Suppressor macrophage (primary cell): ENCODE measurements at regions not wholly inside any gene's neighbourhood (a gene's known extent, or its start where the extent isn't known, plus 50 kb on each side); places are given as distances from the start of the nearest gene placed in this dataset.
A peak's percentile ranks its signal among the peaks of the same experiment; 100 is the strongest.

Experiments used
- DNase-seq, 4 experiments: peaks; one replicate each; pipeline ENCODE4 v3.0.0-alpha.2; 2020 to 2022

DNA sequence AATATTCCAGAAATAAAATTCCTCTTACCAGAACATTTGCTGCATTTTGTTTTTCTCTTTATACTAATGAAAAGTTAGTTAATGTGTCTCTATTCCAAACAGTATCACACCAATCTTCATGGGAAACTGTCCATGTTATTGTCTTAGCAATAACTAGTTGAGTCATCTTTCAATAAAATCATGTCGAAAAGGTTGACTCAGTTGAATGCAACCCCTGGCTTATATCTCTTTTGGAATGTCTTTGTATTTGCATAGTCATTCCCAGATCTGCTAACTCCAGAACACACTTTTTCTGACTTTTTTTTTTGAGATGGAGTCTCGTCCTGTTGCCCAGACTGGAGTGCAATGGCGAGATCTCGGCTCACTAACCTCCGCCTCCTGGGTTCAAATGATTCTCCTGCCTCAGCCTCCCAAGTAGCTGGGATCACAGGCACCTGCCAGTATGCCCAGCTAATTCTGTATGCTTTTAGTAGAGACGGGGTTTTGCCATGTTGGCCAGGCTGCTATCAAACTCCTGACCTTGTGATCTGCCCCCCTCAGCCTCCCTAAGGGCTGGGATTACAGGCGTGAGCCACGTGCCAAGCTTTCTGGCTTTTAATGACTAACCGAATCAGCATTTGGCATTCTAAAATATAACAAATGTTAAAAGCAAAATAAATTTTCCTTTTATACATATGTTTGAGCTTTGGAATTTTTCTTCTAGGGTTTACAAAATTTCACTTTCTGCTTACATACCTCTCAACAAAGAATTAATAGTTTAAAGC, 133.2 kb upstream of the GULP1 start:
- no peak for DNase-seq

GRCh38 chr2:188159484-188159883, 132.2 kb upstream of the GULP1 start:
- DNase-seq: no peak

DNA sequence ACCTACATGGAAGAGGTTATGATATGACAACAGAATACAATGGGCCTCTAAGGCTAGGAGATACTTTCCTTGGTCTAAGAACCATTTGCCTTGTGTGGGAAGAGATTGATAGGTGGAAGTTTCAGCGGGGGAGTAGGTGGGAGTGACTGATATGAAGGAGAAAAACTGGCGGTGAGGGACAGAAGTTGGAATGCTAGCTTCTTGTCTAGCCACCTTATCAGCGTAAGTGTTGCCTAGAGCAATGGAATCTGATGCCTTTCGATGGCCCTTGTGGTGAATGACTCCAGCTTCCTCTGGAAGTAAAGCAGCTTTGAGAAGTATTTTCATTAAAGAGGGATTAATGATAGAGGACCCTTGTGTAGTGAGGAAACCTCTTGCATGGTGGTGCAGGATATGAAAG, 121.3 kb upstream of the GULP1 start:
- DNase-seq: no peak

DNA sequence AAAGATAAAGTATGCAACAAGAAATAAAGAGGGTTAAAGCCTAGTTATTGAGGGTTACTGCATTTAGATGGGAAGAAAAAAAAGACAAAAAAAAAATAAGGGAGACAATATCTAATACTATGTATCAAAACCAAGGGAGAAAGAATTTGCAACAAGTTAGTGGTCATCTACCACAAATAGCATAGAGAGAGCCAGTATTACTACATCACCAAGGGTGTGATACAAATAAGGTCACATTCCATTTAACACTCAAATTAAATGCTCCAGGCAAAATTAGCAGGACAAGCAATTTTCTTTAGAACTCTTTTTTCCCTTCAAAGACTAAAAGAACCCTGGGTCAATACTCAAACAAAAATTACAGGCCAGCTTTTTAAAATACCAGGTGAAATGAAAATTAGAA, 115.1 kb upstream of the GULP1 start:
- no peak for DNase-seq

DNA sequence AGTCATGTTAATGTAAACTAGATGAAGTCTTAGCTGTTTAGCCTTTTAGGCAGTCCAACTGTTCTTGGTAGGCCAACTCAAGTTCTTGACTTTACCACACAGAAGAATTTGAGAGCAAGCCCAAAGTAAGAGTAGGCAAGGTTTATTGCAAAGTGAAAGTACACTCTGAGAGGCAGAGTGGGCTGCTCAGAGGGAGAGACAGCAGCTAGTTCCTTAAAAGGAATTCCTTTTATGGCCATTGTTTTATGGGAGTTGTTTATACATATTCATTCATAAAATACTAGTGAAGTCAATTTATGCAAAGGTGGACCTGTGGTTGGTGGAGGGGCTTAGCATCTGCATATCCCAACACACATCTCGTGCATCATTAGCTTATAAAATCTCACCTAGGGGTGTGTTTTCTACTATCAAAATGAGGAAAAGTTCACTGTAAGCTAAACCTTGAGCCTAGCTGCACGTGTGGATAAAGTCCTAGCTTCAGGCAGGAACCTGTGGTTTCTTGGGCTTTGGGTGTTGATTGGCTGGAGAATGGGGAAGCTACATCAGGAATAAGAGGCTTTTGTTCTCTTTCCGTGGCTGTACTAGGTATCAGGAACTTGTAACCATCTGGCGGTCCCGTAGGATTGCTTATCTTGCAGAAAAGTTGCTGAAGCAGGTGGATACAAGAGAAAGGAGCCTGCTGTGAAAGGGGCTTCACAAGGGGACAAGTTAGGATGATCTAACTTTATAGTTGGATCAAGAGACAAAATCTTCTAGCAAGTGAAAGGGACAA, 110.4 kb upstream of the GULP1 start:
- DNase-seq: peak in 3 of 4 experiments; percentile 2 to 6 (median 3)

GRCh38 chr2:188181884-188182283, 109.8 kb upstream of the GULP1 start:
- no peak for DNase-seq

- no peak for DNase-seq
These were observed 103.9 kb upstream of the GULP1 start for GRCh38 chr2:188187726-188188125.

DNA sequence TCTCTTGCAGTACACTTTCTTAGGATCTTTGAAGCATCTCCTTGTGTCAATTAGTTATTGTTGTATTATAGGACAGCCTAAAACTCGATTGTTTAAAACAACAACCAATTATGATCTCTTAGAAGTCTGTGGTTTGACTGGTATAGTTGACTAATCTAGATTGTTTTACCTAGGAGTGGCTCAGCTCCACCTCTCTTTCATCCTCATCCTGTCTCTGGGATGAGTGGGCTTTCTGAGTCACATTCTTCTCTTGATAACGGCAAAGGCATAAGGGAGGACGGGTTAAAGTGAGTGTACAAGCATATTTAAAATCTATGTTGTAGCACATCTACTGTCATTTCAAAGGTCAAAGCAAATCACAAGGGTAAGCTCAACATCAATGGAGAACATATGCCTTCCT, 102.3 kb upstream of the GULP1 start:
- no peak for DNase-seq

DNA sequence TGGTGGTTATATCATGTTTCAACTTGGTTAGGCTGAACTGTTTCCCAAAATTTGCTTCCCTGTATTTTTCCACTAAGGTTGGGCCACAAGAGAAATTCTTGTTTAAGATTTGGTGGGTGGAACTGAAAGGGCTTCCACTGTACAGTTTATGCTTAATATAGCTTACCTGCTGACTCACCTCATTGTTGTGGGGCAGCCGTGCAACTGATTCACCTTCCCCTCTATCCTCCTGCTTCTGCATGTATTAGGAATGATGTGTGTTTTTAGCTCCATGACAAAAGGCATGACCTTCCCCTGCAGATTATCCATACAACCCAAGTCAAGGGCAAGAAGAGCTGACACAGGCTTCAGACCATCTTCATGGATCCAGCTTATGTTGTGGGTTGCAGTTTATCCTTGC, 98.4 kb upstream of the GULP1 start:
- DNase-seq: no peak

DNA sequence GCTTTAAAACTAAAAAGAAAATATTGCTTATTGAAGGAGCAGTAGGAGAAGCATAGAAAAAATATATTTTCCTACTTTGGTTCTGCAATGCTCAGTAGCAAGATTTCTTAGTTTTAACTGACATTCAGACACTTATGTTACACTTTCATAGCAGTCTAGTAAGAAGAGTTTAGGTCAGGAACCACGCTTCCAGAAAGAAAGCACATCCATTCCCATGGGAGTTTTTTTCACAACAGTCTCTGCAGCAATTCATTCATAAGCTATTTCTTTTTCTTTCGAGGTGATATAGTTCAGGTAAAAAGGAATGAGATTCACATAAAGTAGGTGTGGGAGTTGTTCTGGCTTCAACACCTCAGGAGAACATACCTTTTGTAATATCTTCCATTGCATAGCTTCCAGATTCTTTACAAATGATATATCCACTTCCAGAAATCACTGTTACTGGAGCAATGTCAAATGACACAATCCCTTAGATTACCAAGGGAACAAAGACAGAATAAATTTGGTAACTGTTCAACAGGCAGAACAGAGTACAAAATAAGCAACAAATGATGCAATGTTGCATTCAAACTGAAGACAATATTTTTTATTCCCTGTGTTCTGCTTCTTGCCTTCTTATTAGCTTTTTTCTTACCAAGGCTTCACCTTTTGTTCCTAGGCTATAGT, 95.2 kb upstream of the GULP1 start:
- DNase-seq: no peak

DNA sequence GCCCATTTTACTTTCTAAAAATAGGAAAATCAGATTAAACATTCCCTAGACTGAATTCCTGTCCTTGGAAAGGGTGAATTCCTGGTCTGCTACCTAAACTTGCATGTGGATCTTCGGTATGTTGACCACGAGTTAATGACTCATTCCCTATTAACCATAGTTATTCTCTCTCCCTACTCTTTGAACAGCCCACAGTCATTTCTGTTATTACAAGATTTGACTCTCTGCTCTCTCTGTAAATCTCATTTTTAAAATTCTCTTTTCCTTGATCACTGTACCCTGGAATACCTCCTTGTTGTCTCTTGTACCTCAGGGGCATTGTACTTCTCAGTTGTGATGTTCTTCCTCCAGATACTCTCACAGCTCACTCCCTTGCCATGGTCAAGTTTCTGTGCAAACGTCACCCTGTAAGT, 92.0 kb upstream of the GULP1 start:
- no peak for DNase-seq

DNA sequence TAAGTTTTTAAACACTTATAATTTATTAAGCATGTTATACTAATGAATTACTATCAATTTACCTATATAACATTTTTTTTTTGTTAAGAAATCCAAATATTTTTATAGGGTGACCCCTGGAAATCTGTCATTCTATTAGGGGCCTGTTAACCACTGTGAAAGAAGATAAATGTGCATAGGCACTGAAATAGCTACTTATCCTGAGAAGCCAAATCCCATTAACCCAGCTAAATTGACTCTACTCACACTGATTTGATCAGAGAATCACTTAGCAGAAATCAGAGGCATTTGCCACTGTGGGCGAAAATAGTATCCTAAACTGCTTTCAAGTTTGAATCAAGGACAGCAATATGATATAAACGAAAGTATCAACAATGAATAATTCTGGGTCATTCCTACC, 90.0 kb upstream of the GULP1 start:
- DNase-seq: no peak

DNA sequence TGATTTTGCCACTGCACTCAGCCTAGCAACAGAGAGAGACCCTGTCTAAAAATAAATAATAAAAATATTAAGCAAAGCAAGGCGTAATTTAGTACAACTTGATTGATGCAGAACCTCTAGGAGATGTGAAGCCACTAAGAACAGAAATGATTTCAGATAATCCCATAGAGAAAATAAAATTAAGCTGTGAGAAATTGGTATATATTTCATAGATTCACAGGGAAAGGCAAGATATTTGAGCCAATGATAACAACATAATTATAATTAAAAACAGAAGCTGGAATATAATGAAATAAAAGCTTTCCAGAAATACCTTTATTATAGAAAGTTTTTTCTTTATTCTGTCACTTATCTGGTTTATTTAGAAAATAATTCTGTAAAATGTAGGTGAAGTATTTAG, 88.9 kb upstream of the GULP1 start:
- no peak for DNase-seq

GRCh38 chr2:188203776-188204175, 87.9 kb upstream of the GULP1 start:
- no peak for DNase-seq

DNA sequence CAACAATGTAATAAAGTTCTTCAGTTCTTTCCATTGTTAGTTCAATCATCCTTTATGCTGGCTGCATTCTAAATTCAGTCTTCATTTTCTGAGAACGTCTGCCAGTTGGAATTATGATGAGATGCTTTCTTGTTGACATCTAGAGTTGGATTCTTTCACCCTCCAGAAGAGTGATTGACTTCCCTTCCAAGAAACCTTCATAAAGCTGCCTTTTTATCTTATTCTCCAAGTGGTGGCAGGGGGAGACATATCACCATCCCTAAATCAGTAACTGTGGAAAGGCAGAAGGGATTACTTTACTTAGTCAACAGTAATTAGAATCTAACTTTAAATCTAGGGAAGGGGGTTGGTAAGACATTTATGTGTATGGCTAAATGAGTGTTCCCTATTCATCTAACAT, 86.8 kb upstream of the GULP1 start:
- DNase-seq: no peak

GRCh38 chr2:188207554-188207953, 84.1 kb upstream of the GULP1 start:
- DNase-seq: no peak

DNA sequence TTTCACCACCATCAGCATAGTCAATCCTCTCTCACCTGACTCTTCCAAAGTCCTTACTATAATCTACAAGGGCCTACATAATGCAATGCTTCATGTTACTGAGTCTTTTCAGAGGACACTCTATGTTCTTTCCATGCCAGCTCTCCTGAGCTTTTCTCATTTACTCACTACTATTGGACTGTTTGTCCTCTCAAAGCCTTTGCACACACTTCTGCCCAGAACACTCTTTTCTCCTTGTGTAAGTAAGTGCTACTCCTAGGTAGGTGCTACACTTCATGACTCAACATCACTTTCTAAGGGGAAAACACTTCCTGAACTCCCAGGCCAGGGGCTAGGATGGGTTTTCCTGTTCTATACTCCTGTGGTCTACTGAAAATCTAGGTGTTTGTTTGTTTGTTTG, 82.5 kb upstream of the GULP1 start:
- no peak for DNase-seq

- no peak for DNase-seq
These were observed 74.4 kb upstream of the GULP1 start for GRCh38 chr2:188217264-188217663.

GRCh38 chr2:188219541-188219940, 72.1 kb upstream of the GULP1 start:
- no peak for DNase-seq

DNA sequence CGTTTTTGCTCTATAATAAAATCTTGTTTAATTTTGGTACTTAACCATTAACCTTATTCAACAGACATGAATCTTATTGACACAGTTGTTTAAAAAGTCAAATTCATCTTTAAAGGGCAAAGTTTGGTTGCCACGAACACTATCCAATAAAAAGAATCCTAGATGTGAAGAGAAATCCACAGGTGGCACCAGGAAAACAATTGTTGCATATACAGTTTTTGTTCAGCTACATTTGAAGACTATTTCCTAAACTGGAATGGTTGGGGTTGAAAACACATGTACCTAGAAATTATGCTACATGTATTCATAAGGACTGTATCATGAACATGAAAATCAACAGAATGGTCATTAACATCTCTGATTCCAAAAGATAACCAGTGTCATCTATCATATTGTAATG, 71.1 kb upstream of the GULP1 start:
- DNase-seq: no peak

DNA sequence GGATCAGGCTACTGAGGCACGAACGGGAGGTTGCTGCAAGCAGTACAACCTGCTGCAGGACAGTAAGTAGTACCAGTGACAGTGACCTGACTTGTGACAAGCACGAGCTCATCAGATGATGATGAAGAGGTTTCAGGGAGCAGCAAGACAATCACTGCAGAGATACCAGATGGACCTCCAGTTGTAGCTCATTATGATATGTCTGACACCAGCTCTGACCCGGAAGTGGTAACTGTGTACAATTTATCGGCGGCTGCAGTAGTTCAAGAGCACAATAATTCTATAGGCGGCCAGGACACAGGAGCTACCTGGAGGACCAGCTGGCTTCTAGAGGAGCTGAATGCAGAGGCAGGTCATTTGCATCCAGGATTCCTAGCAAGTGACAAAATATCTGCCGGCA, 64.0 kb upstream of the GULP1 start:
- DNase-seq: no peak

GRCh38 chr2:188235364-188235763, 56.3 kb upstream of the GULP1 start:
- DNase-seq: no peak

DNA sequence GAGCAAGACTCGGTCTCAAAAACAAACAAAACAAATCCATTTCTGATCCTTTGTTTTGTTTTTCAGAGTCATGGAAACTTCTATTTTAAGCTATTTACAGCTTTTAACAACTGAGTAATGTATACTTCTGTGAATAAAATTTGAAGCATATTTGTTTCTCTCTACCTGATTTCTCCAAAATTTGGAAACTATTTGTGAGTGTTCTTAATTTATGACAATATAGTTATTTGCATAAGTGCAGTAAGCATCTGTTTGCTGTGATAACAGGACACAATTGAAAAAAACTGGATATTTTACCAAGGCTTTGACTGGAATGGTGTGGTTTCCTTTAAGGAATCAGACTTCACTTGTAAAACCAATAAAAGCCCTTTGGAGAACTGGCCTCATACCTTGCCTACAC, 53.3 kb upstream of the GULP1 start:
- no peak for DNase-seq
